HG02943 (cell line): ENCODE measurements at regions not wholly inside any gene's neighbourhood (a gene's known extent, or its start where the extent isn't known, plus 50 kb on each side); places are given as distances from the start of the nearest gene placed in this dataset.
"Not testable (repeated sequence)": the region's sequence is repeated elsewhere in the genome, so short reads cannot be mapped to it uniquely, and the experiment has no call there.

Experiments
- ATAC-seq: cut with Tn5 transposase; IDR thresholded peaks from one replicate; pipeline ENCODE4 v1.9.1; 2021; ENCODE audit warnings: mild to moderate bottlenecking, low read depth, moderate library complexity; ENCODE audit not compliant: unreplicated experiment

- not testable (repeated sequence) for ATAC-seq
These were observed 118.1 kb upstream of the PLGLB2 start for GRCh38 chr2:87629491-87630458.

DNA sequence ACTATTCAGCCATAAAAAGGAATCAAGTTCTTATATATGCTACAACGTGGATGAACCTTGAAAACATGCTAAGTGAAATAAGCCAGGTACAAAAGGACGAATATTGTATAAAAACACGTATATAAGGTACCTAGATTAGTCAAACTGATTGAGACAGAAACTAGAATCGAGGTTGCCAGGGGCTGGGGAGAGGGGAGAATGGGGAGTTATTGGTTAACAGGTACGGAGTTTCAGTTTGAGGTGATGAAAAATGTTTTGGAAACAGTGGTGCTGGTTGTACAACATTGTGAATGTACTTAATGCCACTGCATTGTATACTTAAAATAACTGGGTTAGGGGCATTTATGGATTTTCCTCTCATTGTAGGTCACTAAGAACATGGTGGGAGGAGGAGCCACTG lies 117.0 kb upstream of the PLGLB2 start:
- ATAC-seq: not testable (repeated sequence)

- ATAC-seq: not testable (repeated sequence)
These were observed 116.5 kb upstream of the PLGLB2 start for GRCh38 chr2:87631402-87631801.

DNA sequence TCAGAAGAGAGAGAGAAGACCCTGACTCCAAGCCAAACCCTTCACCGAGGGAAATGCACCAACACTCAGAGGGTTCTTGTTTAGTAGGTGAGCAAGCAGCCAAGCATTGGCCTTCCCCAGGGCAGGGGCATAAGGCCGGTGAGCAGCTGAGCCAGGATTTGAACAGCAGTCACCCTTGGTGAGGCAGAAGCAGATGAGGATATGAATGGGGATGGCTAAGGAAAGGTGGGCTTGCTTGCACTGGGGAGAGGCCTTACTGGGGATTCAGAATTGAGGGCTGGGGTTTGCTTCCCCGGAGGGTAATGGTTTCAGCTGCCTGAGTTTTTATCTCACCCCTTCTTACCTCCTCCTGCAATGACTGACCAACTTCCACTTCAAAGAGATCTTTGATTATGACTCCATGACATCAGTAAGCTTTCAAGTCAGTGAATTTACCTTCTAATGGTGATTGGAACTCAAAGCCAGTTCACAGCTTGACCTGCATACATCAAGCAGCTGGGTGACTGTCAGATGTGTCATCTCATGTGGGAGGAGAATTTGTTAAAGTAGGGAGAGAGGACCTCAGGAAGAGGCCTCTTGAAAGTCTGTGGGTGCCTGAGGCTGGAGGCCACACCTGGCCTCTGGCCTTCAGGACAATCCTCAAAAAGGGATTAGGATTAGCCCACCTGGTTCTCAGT lies 114.5 kb upstream of the PLGLB2 start:
- ATAC-seq: not testable (repeated sequence)

GRCh38 chr2:87634106-87634505 lies 113.8 kb upstream of the PLGLB2 start:
- ATAC-seq: not testable (repeated sequence)

DNA sequence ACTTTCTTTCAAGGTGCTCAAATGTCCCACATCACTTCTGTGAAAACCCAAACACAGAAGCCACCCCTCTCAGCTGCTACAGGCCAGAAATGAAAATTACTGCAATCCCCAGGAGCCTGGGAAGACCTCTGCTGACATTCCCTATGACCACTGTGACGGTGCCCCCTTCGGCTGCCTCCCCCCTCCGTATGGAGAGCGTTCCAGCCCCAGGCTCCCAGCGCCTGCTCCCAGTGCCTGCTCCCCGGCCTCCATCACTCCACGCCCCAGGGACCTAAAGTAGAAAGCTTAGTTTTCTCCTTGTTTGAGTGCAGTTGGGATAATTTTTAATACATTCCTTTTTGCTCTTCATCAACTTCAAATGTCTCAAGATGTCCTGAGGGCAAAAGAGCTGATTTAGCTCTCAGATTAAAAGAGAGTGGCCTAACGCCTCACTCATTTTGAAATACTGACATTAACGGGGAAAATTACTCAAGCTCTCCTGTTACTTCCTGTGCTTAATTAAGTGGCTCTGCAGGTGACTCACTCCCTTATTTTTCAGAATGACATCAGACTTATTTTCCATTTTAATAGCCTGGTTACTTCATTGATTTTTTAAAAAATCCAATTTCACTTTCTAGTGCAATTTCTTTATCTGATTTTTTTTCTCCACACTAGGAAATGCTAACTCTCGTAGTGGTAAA lies 112.8 kb upstream of the PLGLB2 start:
- ATAC-seq: not testable (repeated sequence)

GRCh38 chr2:87636246-87636645 lies 111.6 kb upstream of the PLGLB2 start:
- not testable (repeated sequence) for ATAC-seq

DNA sequence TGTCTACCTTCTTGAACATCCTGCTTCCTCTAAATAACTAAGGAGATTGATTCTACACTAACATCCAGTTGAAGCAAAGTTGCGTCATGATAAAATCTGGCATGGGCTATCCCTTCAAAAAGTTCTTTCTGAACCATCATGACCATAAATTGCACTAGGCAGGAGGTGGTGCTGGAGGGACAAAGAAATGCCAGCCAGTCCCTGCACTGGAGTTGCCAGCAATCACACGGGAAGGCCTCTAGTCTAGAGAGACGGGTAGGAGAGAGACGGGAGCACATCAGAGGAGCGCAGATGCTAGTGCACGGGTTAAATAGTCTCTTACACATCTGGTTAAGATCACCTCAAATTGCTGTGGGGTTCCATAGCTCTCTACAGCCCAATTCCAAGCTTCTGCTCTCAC lies 111.2 kb upstream of the PLGLB2 start:
- not testable (repeated sequence) for ATAC-seq

- ATAC-seq: not testable (repeated sequence)
These were observed 110.5 kb upstream of the PLGLB2 start for GRCh38 chr2:87637249-87637990.

DNA sequence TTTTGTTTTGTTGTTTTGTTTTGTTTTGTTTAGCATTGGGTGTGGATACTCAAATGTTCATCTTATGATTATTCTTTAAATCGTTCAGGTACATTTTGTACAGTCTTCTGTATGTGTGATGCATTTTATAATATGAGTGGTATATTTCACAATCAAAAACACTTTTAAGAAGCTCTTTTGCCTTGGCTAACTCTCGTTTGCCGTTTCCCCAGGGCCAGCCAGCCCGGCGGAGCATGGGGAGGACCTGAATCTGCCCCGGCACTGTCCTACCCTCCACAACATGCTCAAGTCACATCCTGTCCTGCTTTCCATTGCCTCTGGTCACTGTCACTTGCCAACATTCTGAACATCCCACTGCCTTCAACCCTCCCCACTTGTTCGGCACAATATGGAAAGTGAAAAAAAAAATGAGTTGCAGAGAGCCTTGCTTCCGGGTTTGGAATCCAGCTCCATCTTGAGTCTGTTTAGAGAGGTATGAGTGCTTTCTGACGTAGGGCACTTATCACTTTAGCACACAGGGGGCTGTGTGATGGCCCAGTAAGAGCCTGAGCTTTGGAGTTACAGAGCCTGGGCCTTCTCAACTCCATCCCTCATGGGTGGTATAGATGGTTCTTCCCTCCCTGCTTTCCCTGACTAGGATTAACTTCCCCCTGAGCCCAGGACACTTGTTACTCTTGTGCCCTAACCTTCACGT lies 109.6 kb upstream of the PLGLB2 start:
- not testable (repeated sequence) for ATAC-seq

- ATAC-seq: not testable (repeated sequence)
These were observed 109.0 kb upstream of the PLGLB2 start for GRCh38 chr2:87638872-87639271.

DNA sequence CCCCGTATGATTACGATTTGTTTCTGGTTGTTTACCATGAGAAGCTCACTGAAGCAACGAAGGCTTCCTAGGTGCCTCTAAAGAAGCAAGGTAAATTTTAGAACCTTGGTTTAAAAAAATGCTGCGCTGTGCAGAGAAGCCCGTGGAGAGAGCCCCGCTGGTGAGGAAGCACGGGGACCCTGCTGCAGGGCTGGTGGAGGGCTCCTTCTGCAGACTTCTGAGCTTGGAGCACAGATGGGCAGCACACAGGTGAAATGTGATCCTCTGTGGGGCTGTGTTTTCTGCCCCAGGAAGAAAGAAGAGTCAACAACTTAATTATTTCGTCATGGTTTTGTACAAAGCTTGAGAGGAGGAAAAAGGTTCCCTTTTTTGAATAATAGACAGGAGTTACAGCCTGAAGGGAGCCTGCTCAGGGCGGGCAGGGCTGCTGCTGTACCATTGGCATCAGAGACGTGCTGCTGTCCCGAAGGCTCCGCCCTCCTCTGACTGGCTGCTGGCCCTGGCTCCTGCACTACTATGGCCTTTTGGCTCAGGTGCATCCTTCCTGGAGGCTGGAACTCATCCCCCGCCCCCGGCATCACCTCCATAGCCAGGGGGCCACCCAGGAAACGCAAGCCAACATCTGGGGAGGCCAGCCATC lies 108.0 kb upstream of the PLGLB2 start:
- not testable (repeated sequence) for ATAC-seq

DNA sequence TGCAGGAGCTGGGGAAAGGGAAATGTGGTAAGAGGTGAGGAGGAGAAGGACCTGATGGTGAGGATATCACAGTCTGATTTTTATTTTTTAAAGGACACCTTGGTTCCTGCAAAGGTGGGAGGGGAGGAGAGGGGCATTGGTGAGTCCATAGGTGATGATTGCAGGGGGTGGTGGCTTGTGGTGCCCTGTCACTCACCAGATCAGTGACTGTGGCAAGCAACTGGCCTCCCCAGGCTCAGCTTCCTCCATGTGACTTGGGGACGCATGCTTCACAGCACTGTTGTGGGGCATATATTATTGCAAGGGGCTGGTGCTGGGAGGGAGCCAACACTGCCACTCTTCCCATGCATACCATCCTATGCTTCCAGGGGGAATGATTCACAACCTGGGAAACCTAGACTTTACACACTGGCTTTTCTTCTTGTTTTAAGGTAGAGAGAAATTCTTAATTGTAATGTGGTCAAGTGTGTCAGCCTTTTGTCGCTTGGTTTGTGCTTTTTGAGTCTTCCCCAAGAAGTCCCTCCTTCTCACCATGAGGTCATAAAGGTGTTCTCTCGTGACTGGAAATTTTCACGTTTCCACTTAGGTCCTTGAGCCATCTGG lies 106.8 kb upstream of the PLGLB2 start:
- not testable (repeated sequence) for ATAC-seq

DNA sequence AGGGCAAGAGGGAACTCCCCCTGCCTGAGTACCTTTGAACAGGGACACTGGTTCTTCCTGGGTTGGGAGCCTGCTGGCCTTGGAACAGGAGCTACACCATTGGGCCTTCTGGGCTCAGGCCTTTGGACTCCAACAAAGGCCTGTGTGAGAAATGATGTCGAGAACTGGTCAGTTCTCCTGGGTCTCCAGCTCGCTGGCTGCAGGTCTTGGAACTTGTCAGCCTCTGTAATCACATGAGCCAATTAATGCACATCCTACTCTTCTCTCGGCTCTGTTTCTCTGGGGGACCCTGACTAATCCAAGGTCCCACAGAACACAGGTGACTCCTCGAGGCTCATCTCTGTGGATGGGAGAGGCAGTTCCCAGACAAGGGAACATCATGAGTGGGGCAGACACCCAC lies 104.7 kb upstream of the PLGLB2 start:
- ATAC-seq: not testable (repeated sequence)

DNA sequence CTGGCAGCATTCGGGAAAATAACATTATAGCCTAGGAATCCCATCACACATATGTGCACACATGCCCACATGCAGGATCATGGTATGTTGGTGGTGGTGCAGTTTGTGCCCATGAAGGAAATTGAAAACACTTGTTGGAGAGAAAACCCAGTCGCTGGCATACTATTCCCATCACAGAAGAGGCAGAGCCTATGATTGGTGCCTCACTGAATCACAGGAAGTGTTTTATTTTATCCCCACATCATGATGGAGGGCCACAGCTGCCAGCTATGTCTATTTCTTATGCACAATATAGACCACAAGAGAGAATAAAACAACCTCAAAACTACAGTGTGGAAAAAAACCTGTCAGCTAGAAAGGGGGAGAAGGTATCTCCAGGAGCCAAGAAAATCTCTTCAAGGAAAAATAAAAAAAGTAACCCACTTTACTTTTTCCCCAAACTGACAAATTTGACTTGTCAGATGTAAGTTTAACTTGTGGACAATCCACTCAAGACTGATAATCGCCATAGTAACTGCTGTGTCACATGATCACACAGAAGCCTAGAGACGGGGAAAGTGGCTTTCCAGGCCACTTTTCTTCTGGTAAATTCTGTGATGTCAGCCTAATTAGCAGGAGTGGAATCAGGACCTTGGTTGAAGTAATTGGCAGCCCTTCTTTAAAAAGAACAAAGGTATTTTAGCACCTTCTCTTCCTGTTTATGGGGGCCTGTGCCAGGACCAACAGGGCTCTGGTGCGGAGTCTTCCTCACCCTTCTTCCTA lies 100.0 kb upstream of the PLGLB2 start:
- ATAC-seq: not testable (repeated sequence)

DNA sequence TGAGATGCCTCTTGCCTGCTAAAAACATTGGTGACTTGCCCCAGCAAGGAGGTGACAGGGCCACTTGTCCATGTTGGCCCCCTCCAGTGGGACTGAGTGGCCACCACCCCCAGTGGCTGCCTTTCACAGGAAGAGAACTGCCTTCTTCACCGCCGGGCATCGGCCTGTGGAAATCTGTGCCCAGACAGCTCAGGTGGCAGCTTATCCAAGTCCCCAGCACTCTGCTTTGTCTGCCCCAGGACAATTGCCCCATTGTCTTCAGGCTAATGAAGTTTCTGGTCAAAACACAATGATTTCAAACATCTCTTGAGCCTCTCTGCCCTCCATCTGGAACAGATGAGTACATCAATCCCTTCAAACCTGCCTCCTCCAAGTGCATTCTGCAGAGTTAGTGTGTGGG lies 99.1 kb upstream of the PLGLB2 start:
- ATAC-seq: not testable (repeated sequence)

- not testable (repeated sequence) for ATAC-seq
These were observed 98.0 kb upstream of the PLGLB2 start for GRCh38 chr2:87649871-87650270.

- not testable (repeated sequence) for ATAC-seq
These were observed 97.0 kb upstream of the PLGLB2 start for GRCh38 chr2:87650837-87651236.
